PC-3 (cell line): ENCODE measurements at regions not wholly inside any gene's neighbourhood (a gene's known extent, or its start where the extent isn't known, plus 50 kb on each side); places are given as distances from the start of the nearest gene placed in this dataset.

Experiments
- ATAC-seq: fragments of 200-7000 bp; cut with Tn5 transposase; 2 replicates; pipeline ENCODE4 v1.9.1; 2020; ENCODE audit warnings: mild to moderate bottlenecking, moderate library complexity
- BruUV-seq: library from RNA; stranded (reverse); fragments of 400-500 nt; replicated peaks from 2 replicates; lab custom pipeline; 2021; lab: Mats Ljungman, UMichigan
- CTCF ChIA-PET: fragments of 300-600 bp; sonication (Branson Sonifier 250); formaldehyde crosslinking; loops from one replicate; lab custom pipeline; 2022; ENCODE audit warnings: antibody characterized with exemption; lab: Charles Lee
- POLR2A ChIA-PET: fragments of 300-600 bp; sonication (Branson Sonifier 250); formaldehyde crosslinking; loops from one replicate; lab custom pipeline; 2022; ENCODE audit warnings: antibody characterized with exemption; ENCODE audit not compliant: unreplicated experiment; lab: Charles Lee
- DNase-seq: peaks from one replicate; pipeline ENCODE4 v3.0.0-alpha.2; 2015
- H2AFZ ChIP-seq: fragments of 300-600 bp; sonication (generic); 2 replicates; pipeline ENCODE4 v1.6.0; 2016; ENCODE audit warnings: antibody characterized with exemption, low read length
- H3F3A ChIP-seq: fragments of 300-600 bp; sonication (generic); one replicate; pipeline ENCODE4 v1.6.0; 2017; ENCODE audit warnings: antibody characterized with exemption, low read length, control low read depth, mild to moderate bottlenecking; ENCODE audit not compliant: unreplicated experiment
- H3K27ac ChIP-seq: fragments of 300-600 bp; sonication (generic); 2 replicates; pipeline ENCODE4 v1.5.1; 2016; ENCODE audit warnings: mild to moderate bottlenecking, low read length
- H3K27me3 ChIP-seq: fragments of 300-600 bp; sonication (generic); 2 replicates; pipeline ENCODE4 v1.6.1; 2016; ENCODE audit warnings: low read length, mixed read lengths
- H3K36me3 ChIP-seq: fragments of 300-600 bp; sonication (generic); 2 replicates; pipeline ENCODE4 v1.6.1; 2016; ENCODE audit warnings: low read depth, mixed run types, low read length, mixed read lengths
- H3K4me1 ChIP-seq: fragments of 300-600 bp; sonication (generic); 2 replicates; pipeline ENCODE4 v1.5.1; 2016; ENCODE audit warnings: low read length; ENCODE audit not compliant: insufficient read depth
- H3K4me2 ChIP-seq: fragments of 300-600 bp; sonication (generic); 2 replicates; pipeline ENCODE4 v1.6.0; 2016; ENCODE audit warnings: low read length
- H3K4me3 ChIP-seq: fragments of 300-600 bp; sonication (generic); 2 replicates; pipeline ENCODE4 v1.5.1; 2016; ENCODE audit warnings: mild to moderate bottlenecking, low read length, mixed read lengths
- H3K79me2 ChIP-seq: fragments of 300-600 bp; sonication (generic); 2 replicates; pipeline ENCODE4 v1.6.1; 2017; ENCODE audit warnings: low read length, mixed read lengths
- H3K9ac ChIP-seq: fragments of 300-600 bp; sonication (generic); 2 replicates; pipeline ENCODE4 v1.6.0; 2016; ENCODE audit warnings: mild to moderate bottlenecking, low read length
- H3K9me2 ChIP-seq: fragments of 300-600 bp; sonication (generic); replicated peaks from 2 replicates; pipeline ENCODE4 v1.6.1; 2016; ENCODE audit warnings: mixed run types, low read length, mixed read lengths
- H3K9me3 ChIP-seq: fragments of 300-600 bp; sonication (generic); 2 replicates; pipeline ENCODE4 v1.6.1; 2016; ENCODE audit warnings: low read length, mixed read lengths
- H4K20me1 ChIP-seq: fragments of 300-600 bp; sonication (generic); 2 replicates; pipeline ENCODE4 v1.6.1; 2016; ENCODE audit warnings: low read length, mixed read lengths
- CTCF ChIP-seq: fragments of 300-600 bp; sonication (generic); conservative IDR thresholded peaks from 2 replicates; pipeline ENCODE4 v1.5.1; 2017; ENCODE audit warnings: antibody characterized with exemption, low read depth, mild to moderate bottlenecking, low read length
- EZH2 ChIP-seq: fragments of 300-600 bp; sonication (generic); IDR thresholded peaks from one replicate; pipeline ENCODE4 v1.6.1; 2017; ENCODE audit warnings: antibody characterized with exemption, mild to moderate bottlenecking, low read length; ENCODE audit not compliant: unreplicated experiment
- EZH2phosphoT487 ChIP-seq: fragments of 300-600 bp; sonication (generic); IDR thresholded peaks from 2 replicates; pipeline ENCODE4 v1.6.1; 2018; ENCODE audit warnings: mild to moderate bottlenecking, antibody characterized with exemption, low read length, borderline replicate concordance
- intact Hi-C: fragments of 100-400 bp; cut with micrococcal nuclease; formaldehyde crosslinking; loops from 2 replicates; pipeline ENCODE4 v1.9.0; 2023

DNA sequence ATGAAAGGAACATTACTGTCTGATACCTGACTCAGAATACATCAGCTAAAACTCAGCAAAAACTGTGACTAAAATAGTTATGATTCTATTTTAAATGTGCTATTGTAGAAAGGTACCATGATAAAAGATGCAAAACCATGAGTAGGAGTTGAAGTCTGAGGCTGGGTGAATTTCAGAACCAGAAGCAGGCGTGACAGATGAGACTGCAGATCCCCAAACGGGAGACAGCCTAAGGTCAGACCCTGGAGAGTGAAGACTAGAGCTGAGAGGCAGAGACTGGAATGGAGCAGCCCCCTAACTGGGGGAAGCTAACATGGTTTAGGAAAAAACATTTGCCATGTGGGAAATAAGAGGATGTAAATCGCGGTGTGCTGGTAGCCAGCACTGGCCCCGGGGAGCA is 275.8 kb downstream of the POM121L12 start:
- no peaks in the 10 kb centered on the region for H3K9me3 ChIP-seq
- H3K36me3 ChIP-seq, result no peaks in the 10 kb centered on the region
- H3K4me1 ChIP-seq, result no peaks in the 10 kb centered on the region
- H3K27me3 ChIP-seq, result no peaks in the 10 kb centered on the region
- no peaks in the 10 kb centered on the region for H3K79me2 ChIP-seq
- no peak for ATAC-seq
- intact Hi-C loops, result no loop called here
- DNase-seq, result no peak
- TF ChIP-seq EZH2phosphoT487 (no peak), CTCF (no peak), EZH2 (no peak)
- H3K4me2 ChIP-seq, result no peak overlapping the region
- no peaks in the 10 kb centered on the region for H3K9me2 ChIP-seq
- CTCF ChIA-PET, result no interaction called here
- no peak overlapping the region for H3K27ac ChIP-seq
- H2AFZ ChIP-seq, result no peak overlapping the region
- H3K4me3 ChIP-seq, result no peak overlapping the region
- H3F3A ChIP-seq, result no peaks in the 10 kb centered on the region
- H3K9ac ChIP-seq, result no peak overlapping the region
- H4K20me1 ChIP-seq, result no peaks in the 10 kb centered on the region
- POLR2A ChIA-PET, result no interaction called here
- no TSS peak for BruUV-seq

GRCh38 chr7:53315981-53316380 is 280.5 kb downstream of the POM121L12 start:
- TF ChIP-seq EZH2phosphoT487 (no peak), CTCF (no peak), EZH2 (no peak)
- H3K9me2 ChIP-seq, result no peaks in the 10 kb centered on the region
- no peaks in the 10 kb centered on the region for H3K9me3 ChIP-seq
- H3K27ac ChIP-seq, result no peak overlapping the region
- H3K9ac ChIP-seq, result no peak overlapping the region
- ATAC-seq (peak; percentile 31; the same call in 1 of the 2 replicates), DNase-seq (peak; percentile 9)
- no TSS peak for BruUV-seq
- H3K4me2 ChIP-seq, result no peak overlapping the region
- no peaks in the 10 kb centered on the region for H3K27me3 ChIP-seq
- no peak overlapping the region for H3K4me3 ChIP-seq
- no peak overlapping the region for H2AFZ ChIP-seq
- H3F3A ChIP-seq, result no peaks in the 10 kb centered on the region
- intact Hi-C loops, result no loop called here
- H4K20me1 ChIP-seq, result no peaks in the 10 kb centered on the region
- CTCF ChIA-PET, result no interaction called here
- POLR2A ChIA-PET, result no interaction called here
- H3K36me3 ChIP-seq, result no peaks in the 10 kb centered on the region
- no peaks in the 10 kb centered on the region for H3K4me1 ChIP-seq
- no peaks in the 10 kb centered on the region for H3K79me2 ChIP-seq

- Histone ChIP-seq H3K27ac (no peak overlapping the region), H3K79me2 (no peaks in the 10 kb centered on the region), H3K4me1 (no peaks in the 10 kb centered on the region), H3K9me2 (no peaks in the 10 kb centered on the region), H3K4me2 (no peak overlapping the region), H3K27me3 (no peaks in the 10 kb centered on the region), H3K9me3 (no peaks in the 10 kb centered on the region), H3K9ac (no peak overlapping the region), H3F3A (no peaks in the 10 kb centered on the region), H2AFZ (no peak overlapping the region), H4K20me1 (no peaks in the 10 kb centered on the region), H3K4me3 (no peak overlapping the region), H3K36me3 (no peaks in the 10 kb centered on the region)
- TF ChIP-seq CTCF (no peak), EZH2 (no peak), EZH2phosphoT487 (no peak)
- ChIA-PET POLR2A (no interaction called here), CTCF (no interaction called here)
- ATAC-seq (no peak), DNase-seq (no peak)
- intact Hi-C loops, result no loop called here
- no TSS peak for BruUV-seq
Observed at GRCh38 chr7:53318566-53318965, 283.1 kb downstream of the POM121L12 start.
